LHCN-M2 (cell line): ENCODE measurements at regions not wholly inside any gene's neighbourhood (a gene's known extent, or its start where the extent isn't known, plus 50 kb on each side); places are given as distances from the start of the nearest gene placed in this dataset.
A peak's percentile ranks its signal among the peaks of the same experiment; 100 is the strongest.
"Not testable (repeated sequence)": the region's sequence is repeated elsewhere in the genome, so short reads cannot be mapped to it uniquely, and the experiment has no call there.

Source experiments
- DNase-seq: peaks from one replicate; pipeline ENCODE4 v3.0.0-alpha.2; 2012; ENCODE audit warnings: low read depth

DNA sequence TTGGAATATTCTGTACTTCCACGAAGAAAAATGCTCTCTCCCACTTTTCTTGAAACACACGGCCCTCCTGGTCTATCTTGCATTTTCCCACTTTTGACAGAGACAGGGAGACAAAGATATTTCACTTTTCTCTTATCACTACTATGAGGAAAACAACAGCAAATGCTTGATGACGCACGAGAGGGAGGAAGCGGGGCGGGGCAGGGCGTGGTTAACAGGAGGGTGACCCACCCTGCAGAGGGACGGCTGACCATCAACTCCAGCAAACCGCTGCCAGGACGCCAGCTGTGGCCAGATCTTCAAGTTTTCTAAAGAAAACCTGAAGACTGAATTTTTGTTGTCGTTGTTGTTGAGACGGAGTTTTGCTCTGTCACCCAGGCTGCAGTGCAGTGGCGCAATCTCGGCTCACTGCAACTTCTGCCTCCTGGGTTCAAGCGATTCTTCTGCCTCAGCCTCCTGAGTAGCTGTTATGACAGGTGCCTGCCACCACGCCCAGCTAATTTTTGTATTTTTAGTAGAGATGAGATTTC, 63.8 kb downstream of the NSUN5 start:
- DNase-seq, result not testable (repeated sequence)

DNA sequence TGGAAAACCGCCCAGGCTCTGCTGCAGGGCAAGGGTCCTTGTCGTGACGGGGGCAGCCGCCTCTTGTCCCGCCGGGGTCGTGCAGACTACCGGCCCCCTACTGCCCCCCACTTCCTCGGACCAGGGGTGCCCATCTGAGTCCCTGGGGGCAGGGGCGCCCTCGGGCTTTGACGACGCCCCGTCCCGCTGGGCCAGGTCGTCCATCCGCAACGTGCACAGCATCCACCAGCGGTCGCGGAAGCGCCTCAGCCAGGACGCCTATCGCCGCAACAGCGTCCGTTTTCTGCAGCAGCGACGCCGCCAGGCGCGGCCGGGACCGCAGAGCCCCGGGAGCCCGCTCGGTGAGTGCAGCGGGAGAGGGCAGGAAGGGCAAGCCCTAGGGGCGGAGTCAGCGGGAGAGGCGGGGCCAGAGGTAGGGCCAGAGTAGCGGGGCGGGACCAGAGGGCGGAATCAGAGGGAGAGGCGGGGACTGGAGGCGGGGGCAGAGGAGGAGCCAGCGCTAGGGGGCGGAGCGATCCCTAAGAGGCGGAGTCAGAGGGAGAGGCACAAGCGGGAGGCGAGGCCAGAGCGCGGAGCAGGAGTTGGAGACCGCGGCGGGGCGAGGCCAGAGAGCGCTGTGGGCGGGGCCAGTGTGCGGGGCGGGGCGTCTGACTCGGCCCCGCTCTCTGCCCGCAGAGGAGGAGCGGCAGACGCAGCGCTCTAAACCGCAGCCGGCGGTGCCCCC, 73.5 kb downstream of the NSUN5 start:
- not testable (repeated sequence) for DNase-seq

DNA sequence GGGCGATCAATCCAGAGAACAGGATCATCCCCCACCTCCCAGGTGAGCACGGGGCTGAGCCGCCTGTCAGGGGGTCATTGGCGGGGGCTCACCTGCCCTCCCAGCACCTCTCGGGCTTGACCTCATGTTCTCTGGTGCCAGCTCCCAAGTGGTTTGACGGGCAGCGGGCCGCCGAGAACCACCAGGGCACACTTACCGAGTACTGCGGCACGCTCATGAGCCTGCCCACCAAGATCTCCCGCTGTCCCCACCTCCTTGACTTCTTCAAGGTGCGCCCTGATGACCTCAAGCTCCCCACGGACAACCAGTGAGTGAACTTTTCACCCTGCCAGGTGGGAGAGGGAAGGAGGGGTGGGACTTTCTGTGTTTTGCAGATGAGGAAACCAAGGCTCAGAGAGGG, 82.9 kb downstream of the NSUN5 start:
- not testable (repeated sequence) for DNase-seq

DNA sequence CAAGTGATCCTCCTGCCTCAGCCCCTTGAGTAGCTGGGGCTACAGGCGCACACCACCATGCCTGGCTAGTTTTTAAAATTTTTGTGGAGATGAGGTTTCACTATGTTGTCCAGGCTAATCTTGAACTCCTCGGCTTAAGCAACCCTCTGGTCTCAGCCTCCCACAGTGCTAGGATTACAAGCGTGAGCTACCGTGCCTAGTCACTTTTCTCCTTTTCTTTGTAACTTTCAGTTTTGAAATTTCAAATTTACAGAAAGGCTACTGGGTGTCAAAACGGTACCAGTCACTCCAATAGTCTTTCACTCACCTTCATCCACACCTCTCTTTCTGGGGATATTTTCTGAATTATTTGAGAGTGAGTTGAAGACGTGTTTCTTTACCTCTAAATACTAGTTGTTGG, 86.9 kb downstream of the NSUN5 start:
- DNase-seq, result not testable (repeated sequence)

DNA sequence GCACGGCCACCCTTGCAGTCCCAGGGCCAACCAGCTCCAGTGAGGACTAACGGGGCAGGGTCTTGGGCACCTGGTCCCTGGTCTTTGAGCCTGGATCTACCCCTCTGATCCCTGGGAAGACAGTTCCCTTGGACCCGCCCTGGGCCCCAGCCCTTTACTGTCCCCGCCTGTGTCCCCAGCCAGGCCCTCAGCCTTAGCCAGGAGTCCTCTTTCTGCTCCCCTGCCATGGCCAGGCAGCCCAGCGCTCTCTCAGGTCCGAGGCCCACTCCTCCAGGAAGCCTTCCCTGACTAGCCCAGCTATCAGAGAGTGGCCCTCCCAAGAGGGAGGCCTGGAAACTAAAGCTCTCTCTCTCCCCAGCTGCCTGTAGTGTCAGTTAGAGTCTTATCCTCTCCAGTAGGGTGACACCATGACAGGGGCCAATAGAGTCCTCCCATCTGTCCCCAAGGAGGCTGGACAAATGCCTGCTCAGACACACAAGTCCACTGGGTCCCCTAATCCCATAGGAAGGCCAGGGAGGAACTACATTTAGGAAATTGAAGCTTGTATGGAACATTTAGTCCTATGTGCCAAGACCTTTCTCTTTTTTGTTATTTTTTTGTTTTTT, 87.8 kb downstream of the NSUN5 start:
- not testable (repeated sequence) for DNase-seq

DNA sequence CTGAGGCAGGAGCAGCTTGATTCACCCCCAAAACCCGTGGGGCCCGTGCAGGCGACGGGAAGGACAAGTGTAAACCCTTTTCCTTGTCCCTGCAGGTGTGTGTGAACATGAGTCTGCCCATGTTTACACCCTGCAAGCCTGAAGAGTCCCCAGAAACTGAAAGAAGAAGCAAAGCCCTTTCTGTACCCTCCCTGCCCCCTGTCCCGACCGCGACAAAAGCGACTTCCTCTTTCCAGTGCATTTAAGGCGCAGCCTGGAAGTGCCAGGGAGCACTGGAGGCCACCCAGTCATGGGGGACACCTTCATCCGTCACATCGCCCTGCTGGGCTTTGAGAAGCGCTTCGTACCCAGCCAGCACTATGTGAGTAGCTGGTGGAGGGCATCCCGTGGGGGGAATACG, 88.3 kb downstream of the NSUN5 start:
- DNase-seq, result not testable (repeated sequence)

DNA sequence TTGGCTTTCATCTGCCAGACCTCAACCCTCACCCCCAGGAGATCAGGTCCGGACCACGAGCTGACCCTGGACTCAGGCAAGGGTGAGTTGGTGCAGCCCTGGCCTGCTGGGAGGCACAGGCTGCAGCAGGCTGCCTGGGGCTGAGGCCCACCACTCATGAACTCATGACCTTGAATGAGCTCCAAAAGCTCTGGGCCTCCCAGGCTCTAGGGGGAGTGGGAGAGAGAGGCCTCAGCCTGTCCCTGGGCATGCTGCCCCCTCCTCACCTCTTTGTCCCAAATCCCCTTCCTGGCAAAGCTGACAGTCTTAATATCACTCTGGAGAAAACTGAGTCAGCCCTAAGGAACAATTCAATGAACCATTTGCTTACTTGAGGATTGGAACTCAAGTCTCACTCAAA, 89.8 kb downstream of the NSUN5 start:
- DNase-seq, result not testable (repeated sequence)

DNA sequence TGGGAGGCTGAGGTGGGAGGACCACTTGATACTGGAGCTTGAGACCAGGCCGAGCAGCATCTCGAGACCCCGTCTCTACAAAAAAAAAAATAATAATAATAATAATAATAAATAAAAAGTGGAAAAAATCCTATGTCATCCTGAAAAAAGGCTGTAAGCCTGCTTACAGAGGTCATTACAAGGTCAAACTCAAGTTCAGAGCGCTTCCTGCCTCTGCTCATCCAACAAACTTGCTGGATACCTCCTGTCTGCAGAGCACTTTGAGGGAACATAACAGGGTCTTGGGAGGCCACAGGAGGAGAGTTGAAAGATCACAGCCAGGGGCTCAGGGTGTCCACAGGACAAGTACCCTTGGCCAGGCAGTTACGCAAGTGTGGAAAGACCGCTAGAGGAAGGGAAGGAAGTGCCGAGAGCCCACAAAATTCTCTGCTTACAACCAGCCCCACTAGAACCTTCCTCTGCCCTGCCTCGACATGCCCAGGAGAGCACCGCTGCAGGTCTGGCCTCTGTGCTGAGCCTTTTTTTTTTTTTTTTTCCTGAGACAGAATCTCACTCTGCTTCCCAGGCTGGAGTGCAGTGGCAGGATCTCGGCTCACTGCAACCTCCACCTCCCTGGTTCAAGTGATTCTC, 92.5 kb downstream of the NSUN5 start:
- not testable (repeated sequence) for DNase-seq

DNA sequence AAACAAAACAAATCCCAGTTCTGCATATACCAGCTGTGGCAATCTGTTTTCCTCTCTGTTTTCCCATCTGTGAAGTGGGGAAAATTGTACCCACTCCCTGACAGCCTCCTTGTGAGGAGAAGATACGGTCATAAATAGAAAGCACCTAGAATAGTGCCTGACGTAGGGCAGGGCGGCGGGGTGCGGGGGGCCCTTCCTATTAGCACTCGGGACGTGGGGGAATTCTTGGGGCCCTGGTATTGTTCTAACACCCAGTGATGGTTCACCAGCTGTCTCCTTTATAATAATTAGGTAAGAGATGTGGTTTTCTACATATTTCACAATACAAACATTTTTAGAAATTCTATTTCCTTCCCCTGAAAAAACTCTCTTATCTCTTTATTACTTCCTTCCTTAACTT, 93.4 kb downstream of the NSUN5 start:
- DNase-seq, result not testable (repeated sequence)

DNA sequence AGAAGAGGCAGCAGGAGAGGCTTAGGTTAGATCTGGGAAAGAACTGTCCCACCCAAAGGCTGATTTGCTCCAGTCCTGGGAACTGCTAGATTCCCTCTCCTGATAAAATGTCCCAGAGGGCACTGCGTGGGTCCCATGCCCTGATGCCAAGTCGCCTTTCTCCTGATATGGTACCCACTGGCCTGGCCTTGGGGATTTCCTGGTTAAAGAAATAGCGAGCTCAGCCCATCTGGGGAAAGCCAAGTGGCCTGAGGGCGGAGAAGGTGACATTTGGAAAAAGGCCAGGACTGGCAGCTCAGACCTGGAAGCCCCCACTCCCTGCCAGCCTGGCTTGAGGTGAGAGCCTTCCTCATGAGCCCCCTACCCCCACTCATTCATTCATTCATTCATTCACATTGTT, 94.2 kb downstream of the NSUN5 start:
- not testable (repeated sequence) for DNase-seq

DNA sequence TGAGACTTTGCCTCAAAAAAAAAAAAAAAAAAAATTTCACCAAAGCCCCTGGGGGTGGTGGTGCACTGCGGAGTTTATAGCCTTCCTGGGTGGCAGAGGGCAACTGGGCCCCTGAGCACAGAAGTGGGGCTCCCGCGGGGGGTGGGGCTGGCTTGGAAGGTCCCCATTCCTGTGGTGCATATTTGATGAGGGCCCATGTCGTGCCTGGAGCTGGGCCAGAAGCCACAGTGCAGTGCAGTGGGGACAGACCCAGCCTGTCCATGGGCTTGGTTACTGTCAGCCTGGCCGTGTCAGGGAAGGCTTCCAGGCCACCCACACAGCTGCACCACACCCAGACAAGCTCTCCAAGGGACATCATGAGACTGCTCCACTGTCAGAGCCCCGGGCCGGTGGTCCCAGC, 95.5 kb downstream of the NSUN5 start:
- DNase-seq, result not testable (repeated sequence)

DNA sequence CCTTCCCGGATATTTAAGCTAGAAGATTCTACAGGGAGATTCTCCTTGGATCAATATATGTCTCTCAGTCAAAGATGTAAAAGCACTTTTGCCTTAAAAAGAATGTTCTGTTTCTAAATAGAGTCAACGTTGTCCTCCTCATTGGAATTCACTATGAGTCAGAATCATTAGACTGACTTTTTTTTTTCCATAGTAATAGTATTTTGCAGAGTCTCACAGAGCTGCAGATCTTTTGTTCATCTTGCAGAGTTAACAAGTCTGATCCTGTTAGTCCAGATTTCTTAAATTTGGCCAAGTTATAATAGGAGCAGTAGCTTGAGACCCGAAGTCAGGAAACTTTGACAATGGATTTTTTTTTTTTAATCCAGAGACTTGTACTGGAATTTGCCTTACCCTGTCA, 103.0 kb downstream of the NSUN5 start:
- DNase-seq, result not testable (repeated sequence)

DNA sequence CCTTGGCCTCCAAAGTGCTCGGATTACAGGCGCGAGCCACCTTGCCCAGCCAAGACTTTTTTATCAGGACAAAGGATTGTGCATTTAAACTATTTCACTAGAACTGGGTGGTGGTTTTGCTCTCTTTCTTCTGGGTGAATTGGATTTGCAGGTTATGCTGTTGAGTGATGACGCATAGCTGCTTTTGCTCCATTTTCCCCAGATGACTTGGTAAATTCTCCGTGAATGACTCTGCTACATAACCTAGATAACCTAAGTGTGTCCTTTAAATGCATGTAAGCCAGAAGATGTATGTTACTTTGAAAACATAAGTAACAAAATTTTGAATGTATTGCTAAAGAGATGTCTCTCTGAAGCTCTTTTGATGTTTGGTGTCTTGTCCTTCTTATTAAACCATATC, 103.7 kb downstream of the NSUN5 start:
- DNase-seq, result peak; percentile 41

DNA sequence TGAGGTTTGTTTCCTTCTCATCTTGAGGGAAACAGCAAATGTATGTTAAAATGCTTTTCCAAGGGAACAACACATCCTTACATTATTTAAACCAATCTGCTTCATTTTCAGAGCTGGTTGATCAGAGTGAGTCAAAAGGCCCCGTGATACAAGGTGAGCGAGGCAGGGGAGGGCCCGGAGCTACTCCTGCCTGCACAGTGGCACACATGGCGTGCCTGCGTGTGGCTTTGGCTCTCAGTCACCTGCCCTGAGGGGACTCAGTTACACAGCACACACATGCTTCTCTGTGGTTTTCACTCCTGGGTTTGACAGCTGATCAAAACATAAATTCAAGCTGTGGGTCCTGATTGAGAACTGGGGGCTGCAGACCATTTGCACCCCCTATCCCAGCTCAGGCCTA, 105.3 kb downstream of the NSUN5 start:
- DNase-seq, result not testable (repeated sequence)

DNA sequence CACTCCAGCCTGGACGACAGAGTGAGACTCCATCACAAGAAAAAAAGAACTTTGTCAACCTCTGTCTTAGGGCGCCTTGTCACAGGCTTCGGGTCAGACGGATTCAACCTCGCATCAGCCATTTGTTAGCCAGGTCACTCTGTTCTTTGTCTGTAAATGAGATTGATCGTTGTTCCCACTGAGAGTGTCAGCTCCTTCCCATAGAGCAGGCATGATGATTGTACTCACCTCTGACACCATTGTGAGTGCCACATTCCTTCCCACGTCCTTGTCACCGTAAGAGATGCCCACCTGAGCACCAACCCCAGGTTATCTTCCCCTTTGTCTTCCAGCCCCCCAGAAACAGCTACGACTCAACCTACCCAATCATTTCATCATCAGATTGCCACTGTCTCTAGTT, 107.4 kb downstream of the NSUN5 start:
- not testable (repeated sequence) for DNase-seq

DNA sequence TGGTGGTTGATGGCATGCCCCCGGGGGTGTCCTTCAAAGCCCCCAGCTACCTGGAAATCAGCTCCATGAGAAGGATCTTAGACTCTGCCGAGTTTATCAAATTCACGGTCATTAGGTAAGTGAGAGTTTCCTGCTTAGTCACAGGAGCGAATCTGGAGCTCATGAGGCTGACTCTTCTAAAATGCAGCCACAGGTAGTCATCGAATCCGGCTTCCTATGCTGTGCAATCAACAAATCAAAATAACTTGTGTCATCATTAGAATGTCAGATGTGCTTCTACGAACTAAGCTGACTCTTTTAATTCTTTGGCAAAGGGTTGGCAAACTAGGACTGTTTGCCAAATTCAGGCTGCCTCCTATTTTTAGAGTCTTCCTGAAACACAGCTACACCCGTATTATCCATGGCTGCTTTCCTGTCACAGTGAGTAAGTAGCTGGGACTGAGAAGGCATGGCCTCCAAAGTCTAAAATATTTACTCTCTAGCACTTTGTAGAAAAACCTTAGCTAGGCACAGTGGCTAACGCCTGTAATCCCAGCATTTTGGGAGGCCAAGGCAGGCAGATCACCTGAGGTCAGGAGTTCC, 108.0 kb downstream of the NSUN5 start:
- DNase-seq, result not testable (repeated sequence)

DNA sequence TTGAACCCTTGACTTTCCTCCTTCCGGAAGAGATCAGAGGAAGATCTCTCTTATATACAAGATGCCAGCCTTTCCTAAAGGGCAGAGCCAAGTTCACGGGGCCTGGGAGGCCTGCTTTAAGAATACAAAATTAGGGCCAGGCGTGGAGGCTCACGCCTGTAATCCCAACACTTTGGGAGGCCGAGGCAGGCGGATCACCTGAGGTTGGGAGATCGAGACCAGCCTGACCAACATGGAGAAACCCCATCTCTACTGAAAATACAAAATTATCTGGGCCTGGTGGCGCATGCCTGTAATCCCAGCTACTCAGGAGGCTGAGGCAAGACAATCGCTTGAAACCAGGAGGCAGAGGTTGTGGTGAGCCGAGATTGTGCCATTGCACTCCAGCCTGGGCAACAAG, 108.2 kb upstream of the SPDYE9 start:
- not testable (repeated sequence) for DNase-seq

DNA sequence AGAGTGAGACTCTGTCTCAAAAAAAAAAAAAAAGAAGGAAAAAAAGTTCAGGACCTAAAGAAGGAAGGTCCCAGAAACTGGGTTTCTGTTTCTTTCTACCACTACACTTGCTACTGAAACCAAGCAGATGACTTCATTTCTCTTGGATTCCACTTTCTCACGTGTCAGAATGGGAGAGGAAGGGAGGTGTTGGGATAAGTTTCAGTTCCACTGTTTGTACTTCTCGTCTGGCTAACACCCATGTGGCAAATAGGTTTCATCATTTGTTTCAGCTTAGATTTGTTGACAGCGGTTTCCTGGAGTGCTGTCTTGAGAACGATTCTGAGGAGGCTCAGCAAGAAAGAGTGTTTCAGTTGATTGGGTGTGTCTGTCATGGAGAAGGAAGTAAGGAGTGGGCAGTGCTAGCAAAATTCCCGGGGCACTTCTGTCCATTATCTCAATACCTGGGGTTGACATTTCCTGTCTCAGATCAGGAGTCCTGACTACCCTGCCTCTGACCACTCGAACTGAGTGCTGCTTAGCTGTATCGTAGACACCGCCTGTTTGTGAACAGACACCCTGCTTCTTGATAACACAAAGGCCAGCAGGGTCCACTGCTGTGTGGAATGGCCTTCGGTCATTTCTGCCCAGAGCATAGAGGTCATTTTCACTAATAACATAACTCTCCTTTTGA, 104.8 kb upstream of the SPDYE9 start:
- DNase-seq, result not testable (repeated sequence)

DNA sequence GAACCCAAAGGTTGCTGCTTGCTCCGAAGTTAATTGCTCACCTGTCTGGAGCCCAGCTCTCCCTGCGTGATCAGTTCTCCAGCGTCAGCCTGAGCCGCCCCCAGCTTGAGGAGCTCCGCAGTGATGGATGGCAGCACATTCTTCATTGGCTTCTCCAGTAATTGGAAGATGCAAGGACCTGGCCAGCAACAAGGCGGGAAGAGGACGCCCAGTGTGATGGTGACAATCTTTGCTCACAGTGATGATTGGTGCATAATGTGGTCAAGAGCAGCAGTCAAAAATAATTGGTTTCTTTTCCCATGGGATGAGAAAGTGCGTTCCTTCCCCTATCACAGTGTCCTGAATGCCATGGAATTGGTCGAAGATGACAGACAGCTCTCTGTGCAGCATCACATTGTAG, 102.4 kb upstream of the SPDYE9 start:
- DNase-seq, result not testable (repeated sequence)

DNA sequence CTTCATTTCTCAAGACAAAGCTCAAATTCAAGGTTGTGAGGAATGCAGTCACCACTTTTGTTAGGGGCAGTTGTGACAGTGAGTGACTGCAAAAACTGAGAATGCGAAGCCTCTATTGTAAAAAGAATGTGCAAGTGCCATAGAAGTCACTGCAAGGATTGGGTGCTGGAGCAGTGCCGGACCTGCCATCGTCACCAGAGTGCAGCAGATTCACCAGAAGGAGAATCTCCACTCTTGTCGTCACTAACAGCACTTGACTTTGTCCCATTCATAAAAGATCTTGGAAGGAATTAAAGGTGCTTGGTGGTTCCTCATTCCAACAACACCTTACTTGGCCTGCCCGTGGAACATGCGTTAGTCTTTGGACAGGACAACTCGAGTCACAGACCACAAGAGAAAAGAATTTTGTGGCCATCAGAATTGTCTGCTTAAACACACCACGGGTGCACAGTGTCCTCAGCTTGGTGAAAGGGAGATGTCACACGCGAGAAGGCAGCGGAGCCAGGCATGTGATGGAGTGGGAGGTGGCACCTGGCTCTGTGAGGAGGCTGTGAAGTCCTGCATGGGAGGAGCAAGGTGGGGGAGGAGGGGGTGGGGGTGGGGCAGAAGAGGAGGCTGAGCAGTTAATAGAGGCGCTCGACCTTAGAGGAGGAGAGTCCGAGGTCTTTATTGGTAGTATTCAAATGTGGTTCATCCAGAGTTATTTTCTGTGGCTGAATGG, 100.9 kb upstream of the SPDYE9 start:
- not testable (repeated sequence) for DNase-seq

DNA sequence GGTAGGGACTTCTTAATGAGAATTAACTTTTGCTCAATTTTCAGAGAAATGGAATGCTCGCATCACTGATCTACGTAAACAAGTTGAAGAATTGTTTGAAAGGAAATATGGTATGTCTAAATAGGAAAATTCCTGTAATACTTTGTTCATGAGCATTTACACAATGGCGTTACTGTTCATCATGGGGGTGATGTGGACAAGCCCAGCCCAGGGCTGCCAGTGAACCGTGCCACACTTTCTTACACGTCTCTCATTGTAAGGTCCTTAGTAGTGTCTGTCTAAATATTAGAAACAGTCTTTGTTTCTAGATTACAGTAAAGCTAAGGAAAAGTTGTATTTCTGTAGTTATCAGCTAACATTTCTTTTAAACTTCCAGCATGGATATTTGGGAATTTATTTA, 91.0 kb upstream of the SPDYE9 start:
- not testable (repeated sequence) for DNase-seq
